ENCODE measurements at regions not wholly inside any gene's neighbourhood (a gene's known extent, or its start where the extent isn't known, plus 50 kb on each side); places are given as distances from the start of the nearest gene placed in this dataset.

- peaks cover 17% of the 10 kb centered on the region for H3K4me1 Mint-ChIP-seq
- Histone ChIP-seq H3K27me3 (ENCODE audit: control insufficient read depth, insufficient read depth, low read length, poor library complexity, severe bottlenecking) (no peaks in the 10 kb centered on the region), H3K9me3 (ENCODE audit: control insufficient read depth, low read length) (peaks cover 17% of the 10 kb centered on the region), H3K27ac (ENCODE audit: low read depth, low read length) (no peak overlapping the region), H3K9ac (ENCODE audit: extremely low read depth, low read length, poor library complexity, severe bottlenecking) (no peak overlapping the region), H3K4me1 (ENCODE audit: control insufficient read depth, insufficient read depth, low read length) (peaks cover 3% of the 10 kb centered on the region), H3K4me3 (ENCODE audit: low read length) (no peak overlapping the region), H3K36me3 (ENCODE audit: control insufficient read depth, insufficient read depth, low read length) (no peaks in the 10 kb centered on the region)
- no peak overlapping the region for H3K27ac Mint-ChIP-seq
- TF ChIP-seq CTCF (conservative IDR thresholded peaks at IDR 0.05), result no peak
- no peak overlapping the region for H3K4me3 Mint-ChIP-seq
- no peaks in the 10 kb centered on the region for H3K36me3 Mint-ChIP-seq (ENCODE audit: low read depth)
- DNase-seq, result no peak
- peaks cover 23% of the 10 kb centered on the region for H3K9me3 Mint-ChIP-seq
- H3K27me3 Mint-ChIP-seq (ENCODE audit: insufficient read depth), result no peaks in the 10 kb centered on the region
- 73 to 89% methylated on average over 1 to 6 of the region's 7 CpGs for WGBS, 2 experiments (ENCODE audit: insufficient coverage in 1 of 2, insufficient read length in 1 of 2)
These were observed 170.2 kb downstream of the HS3ST3B1 start for GRCh38 chr17:14471052-14471451.

- Histone ChIP-seq H3K4me3 (ENCODE audit: low read length) (no peak overlapping the region), H3K9ac (ENCODE audit: extremely low read depth, low read length, poor library complexity, severe bottlenecking) (no peak overlapping the region), H3K27ac (ENCODE audit: low read depth, low read length) (no peak overlapping the region), H3K36me3 (ENCODE audit: control insufficient read depth, insufficient read depth, low read length) (no peaks in the 10 kb centered on the region), H3K9me3 (ENCODE audit: control insufficient read depth, low read length) (peaks cover 20% of the 10 kb centered on the region), H3K27me3 (ENCODE audit: control insufficient read depth, insufficient read depth, low read length, poor library complexity, severe bottlenecking) (no peaks in the 10 kb centered on the region), H3K4me1 (ENCODE audit: control insufficient read depth, insufficient read depth, low read length) (peaks cover 3% of the 10 kb centered on the region)
- WGBS, 2 experiments (ENCODE audit: insufficient coverage in 1 of 2, insufficient read length in 1 of 2), result 90 to 92% methylated on average over 3 to 4 of the region's 4 CpGs
- no peak for TF ChIP-seq CTCF (conservative IDR thresholded peaks at IDR 0.05)
- peaks cover 27% of the 10 kb centered on the region for H3K9me3 Mint-ChIP-seq
- peaks cover 17% of the 10 kb centered on the region for H3K4me1 Mint-ChIP-seq
- no peak for DNase-seq
- H3K4me3 Mint-ChIP-seq, result no peak overlapping the region
- no peaks in the 10 kb centered on the region for H3K27me3 Mint-ChIP-seq (ENCODE audit: insufficient read depth)
- H3K27ac Mint-ChIP-seq, result no peak overlapping the region
- H3K36me3 Mint-ChIP-seq (ENCODE audit: low read depth), result no peaks in the 10 kb centered on the region
These were observed 169.5 kb downstream of the HS3ST3B1 start for GRCh38 chr17:14470417-14470816.

- Mint-ChIP-seq H3K36me3 (ENCODE audit: low read depth) (no peaks in the 10 kb centered on the region), H3K4me1 (peaks cover 17% of the 10 kb centered on the region), H3K9me3 (peaks cover 30% of the 10 kb centered on the region), H3K27ac (no peak overlapping the region), H3K4me3 (no peak overlapping the region), H3K27me3 (ENCODE audit: insufficient read depth) (no peaks in the 10 kb centered on the region)
- no peak overlapping the region for H3K9ac ChIP-seq (ENCODE audit: extremely low read depth, low read length, poor library complexity, severe bottlenecking)
- no peaks in the 10 kb centered on the region for H3K27me3 ChIP-seq (ENCODE audit: control insufficient read depth, insufficient read depth, low read length, poor library complexity, severe bottlenecking)
- no peak overlapping the region for H3K27ac ChIP-seq (ENCODE audit: low read depth, low read length)
- no peak overlapping the region for H3K4me3 ChIP-seq (ENCODE audit: low read length)
- H3K9me3 ChIP-seq (ENCODE audit: control insufficient read depth, low read length), result peaks cover 20% of the 10 kb centered on the region
- WGBS, 2 experiments (ENCODE audit: insufficient coverage in 1 of 2, insufficient read length in 1 of 2), result 91 to 97% methylated on average over 3 of the region's 3 CpGs
- DNase-seq, result no peak
- no peak for TF ChIP-seq CTCF (conservative IDR thresholded peaks at IDR 0.05)
- H3K4me1 ChIP-seq (ENCODE audit: control insufficient read depth, insufficient read depth, low read length), result peaks cover 3% of the 10 kb centered on the region
- H3K36me3 ChIP-seq (ENCODE audit: control insufficient read depth, insufficient read depth, low read length), result no peaks in the 10 kb centered on the region
These were observed 169.1 kb downstream of the HS3ST3B1 start for GRCh38 chr17:14469971-14470370.
